ENCODE measurements at regions not wholly inside any gene's neighbourhood (a gene's known extent, or its start where the extent isn't known, plus 50 kb on each side); places are given as distances from the start of the nearest gene placed in this dataset.

GRCh38 chr2:7722212-7722910 lies 805.1 kb downstream of the RNF144A start:
- no peak for DNase-seq (ENCODE audit: low read depth)

GRCh38 chr2:7724336-7724735 lies 807.1 kb downstream of the RNF144A start:
- no peak for DNase-seq (ENCODE audit: low read depth)

- DNase-seq (ENCODE audit: low read depth) = peak; percentile 39
These were observed 808.1 kb downstream of the RNF144A start for GRCh38 chr2:7725171-7725849.

GRCh38 chr2:7725850-7726242 lies 808.6 kb downstream of the RNF144A start:
- no peak for DNase-seq (ENCODE audit: low read depth)

GRCh38 chr2:7726989-7727388 lies 809.8 kb downstream of the RNF144A start:
- no peak for DNase-seq (ENCODE audit: low read depth)

GRCh38 chr2:7728388-7728787 lies 811.2 kb downstream of the RNF144A start:
- DNase-seq (ENCODE audit: low read depth) = no peak

- no peak for DNase-seq (ENCODE audit: low read depth)
These were observed 813.2 kb downstream of the RNF144A start for GRCh38 chr2:7730449-7730848.

- no peak for DNase-seq (ENCODE audit: low read depth)
These were observed 813.8 kb downstream of the RNF144A start for GRCh38 chr2:7730990-7731389.

- DNase-seq (ENCODE audit: low read depth) = no peak
These were observed 815.3 kb downstream of the RNF144A start for GRCh38 chr2:7732497-7732896.

- peak; percentile 13 for DNase-seq (ENCODE audit: low read depth)
These were observed 819.6 kb downstream of the RNF144A start for GRCh38 chr2:7736646-7737305.

GRCh38 chr2:7738596-7738995 lies 821.4 kb downstream of the RNF144A start:
- DNase-seq (ENCODE audit: low read depth) = no peak

- no peak for DNase-seq (ENCODE audit: low read depth)
These were observed 822.9 kb downstream of the RNF144A start for GRCh38 chr2:7740114-7740513.

- DNase-seq (ENCODE audit: low read depth) = no peak
These were observed 825.1 kb downstream of the RNF144A start for GRCh38 chr2:7742301-7742700.

- DNase-seq (ENCODE audit: low read depth) = no peak
These were observed 827.6 kb downstream of the RNF144A start for GRCh38 chr2:7744827-7745226.

- no peak for DNase-seq (ENCODE audit: low read depth)
These were observed 828.2 kb downstream of the RNF144A start for GRCh38 chr2:7745369-7745768.

GRCh38 chr2:7748717-7749415 lies 831.7 kb downstream of the RNF144A start:
- DNase-seq (ENCODE audit: low read depth) = peak; percentile 96

- DNase-seq (ENCODE audit: low read depth) = no peak
These were observed 832.8 kb downstream of the RNF144A start for GRCh38 chr2:7749895-7750559.

- DNase-seq (ENCODE audit: low read depth) = no peak
These were observed 835.1 kb downstream of the RNF144A start for GRCh38 chr2:7752291-7752690.

- no peak for DNase-seq (ENCODE audit: low read depth)
These were observed 836.6 kb downstream of the RNF144A start for GRCh38 chr2:7753777-7754176.

GRCh38 chr2:7755879-7756278 lies 838.7 kb downstream of the RNF144A start:
- DNase-seq (ENCODE audit: low read depth) = no peak

GRCh38 chr2:7758073-7758759 lies 841.0 kb downstream of the RNF144A start:
- DNase-seq (ENCODE audit: low read depth) = no peak

Data from RPMI7951 (cell line).